PFSK-1 (cell line): ENCODE measurements at regions not wholly inside any gene's neighbourhood (a gene's known extent, or its start where the extent isn't known, plus 50 kb on each side); places are given as distances from the start of the nearest gene placed in this dataset.

Experiments
- POLR2AphosphoS5 ChIP-seq: IDR thresholded peaks from 2 replicates; pipeline ENCODE4 v1.6.1; 2012; ENCODE audit warnings: low read depth, mild to moderate bottlenecking, control low read depth, low read length, moderate library complexity
- REST ChIP-seq, 2 experiments: IDR thresholded peaks; 2 replicates each; pipeline versions ENCODE4 v1.6.1 to v1.8.0; 2011 to 2012; ENCODE audit warnings: low read depth in 2 of 2, low read length in 2 of 2, control low read depth in 1 of 2, inconsistent platforms in 1 of 2, mild to moderate bottlenecking in 1 of 2, moderate library complexity in 1 of 2; ENCODE audit not compliant: insufficient read depth in 1 of 2

- TF ChIP-seq REST (IDR thresholded peaks at IDR 0.05; ENCODE audit: insufficient read depth in 1 of 2, low read depth in 2 of 2, low read length in 2 of 2) (no peak), POLR2AphosphoS5 (no peak)
These were observed 1071.4 kb downstream of the JRKL start for GRCh38 chr11:97461044-97461880.
